ENCODE measurements at regions not wholly inside any gene's neighbourhood (a gene's known extent, or its start where the extent isn't known, plus 50 kb on each side); places are given as distances from the start of the nearest gene placed in this dataset.

DNA sequence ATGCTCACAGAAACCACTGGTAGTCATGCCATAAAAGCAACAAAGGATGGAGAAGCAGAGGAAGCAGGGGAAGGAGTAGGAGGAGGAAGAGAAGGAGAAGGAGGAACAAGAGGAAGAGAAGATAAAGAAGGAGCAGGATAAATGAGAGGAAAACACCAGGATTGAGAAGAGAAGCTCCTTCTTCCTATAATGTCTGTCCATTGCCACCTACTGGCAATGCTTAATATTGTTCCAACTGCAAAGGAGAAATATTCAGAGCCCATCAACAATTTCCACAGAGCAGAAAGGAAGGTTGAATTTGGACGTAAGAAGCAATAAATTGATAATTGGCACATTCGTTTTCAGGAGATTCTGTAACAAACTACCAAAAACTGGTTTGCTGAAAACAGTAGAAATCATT, 898.4 kb downstream of the SLC16A7 start:
- TF ChIP-seq, protein P1, sequence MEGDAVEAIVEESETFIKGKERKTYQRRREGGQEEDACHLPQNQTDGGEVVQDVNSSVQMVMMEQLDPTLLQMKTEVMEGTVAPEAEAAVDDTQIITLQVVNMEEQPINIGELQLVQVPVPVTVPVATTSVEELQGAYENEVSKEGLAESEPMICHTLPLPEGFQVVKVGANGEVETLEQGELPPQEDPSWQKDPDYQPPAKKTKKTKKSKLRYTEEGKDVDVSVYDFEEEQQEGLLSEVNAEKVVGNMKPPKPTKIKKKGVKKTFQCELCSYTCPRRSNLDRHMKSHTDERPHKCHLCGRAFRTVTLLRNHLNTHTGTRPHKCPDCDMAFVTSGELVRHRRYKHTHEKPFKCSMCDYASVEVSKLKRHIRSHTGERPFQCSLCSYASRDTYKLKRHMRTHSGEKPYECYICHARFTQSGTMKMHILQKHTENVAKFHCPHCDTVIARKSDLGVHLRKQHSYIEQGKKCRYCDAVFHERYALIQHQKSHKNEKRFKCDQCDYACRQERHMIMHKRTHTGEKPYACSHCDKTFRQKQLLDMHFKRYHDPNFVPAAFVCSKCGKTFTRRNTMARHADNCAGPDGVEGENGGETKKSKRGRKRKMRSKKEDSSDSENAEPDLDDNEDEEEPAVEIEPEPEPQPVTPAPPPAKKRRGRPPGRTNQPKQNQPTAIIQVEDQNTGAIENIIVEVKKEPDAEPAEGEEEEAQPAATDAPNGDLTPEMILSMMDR (conservative IDR thresholded peaks at IDR 0.05 in 1 of 2, IDR thresholded peaks at IDR 0.05 in 1 of 2; ENCODE audit: extremely low read depth in 1 of 2, insufficient read depth in 1 of 2, low read depth in 1 of 2, low read length in 2 of 2) = peak; percentile 70
- TF ChIP-seq EZH2 (IDR thresholded peaks at IDR 0.05; ENCODE audit: borderline replicate concordance, low read length) = no peak

Data from mammary epithelial cell (primary cell).